GM12891 (cell line): ENCODE measurements at regions not wholly inside any gene's neighbourhood (a gene's known extent, or its start where the extent isn't known, plus 50 kb on each side); places are given as distances from the start of the nearest gene placed in this dataset.

Experiments used
- PAX5 ChIP-seq: IDR thresholded peaks from 2 replicates; pipeline ENCODE4 v1.6.1; 2011; ENCODE audit warnings: low read length, moderate library complexity, mild to moderate bottlenecking; ENCODE audit not compliant: insufficient read depth, severe bottlenecking
- POLR2A ChIP-seq: IDR thresholded peaks from 2 replicates; pipeline ENCODE4 v1.6.1; 2011; ENCODE audit warnings: low read depth, low read length, control low read depth
- POLR2AphosphoS5 ChIP-seq: IDR thresholded peaks from 2 replicates; pipeline ENCODE4 v1.6.1; 2011; ENCODE audit warnings: low read depth, low read length, control low read depth
- POU2F2 ChIP-seq: IDR thresholded peaks from 2 replicates; pipeline ENCODE4 v1.6.1; 2011; ENCODE audit warnings: low read depth, mild to moderate bottlenecking, control low read depth, low read length, moderate library complexity
- SPI1 ChIP-seq: IDR thresholded peaks from 2 replicates; pipeline ENCODE4 v1.6.1; 2011; ENCODE audit warnings: low read depth, low read length, control low read depth
- TAF1 ChIP-seq: IDR thresholded peaks from 2 replicates; pipeline ENCODE4 v1.6.1; 2011; ENCODE audit warnings: low read depth, low read length, control low read depth

GRCh38 chr12:38391007-38391406 lies 74.4 kb downstream of the ALG10B start:
- no peak for TF ChIP-seq POLR2AphosphoS5
- TF ChIP-seq TAF1: no peak
- no peak for TF ChIP-seq POLR2A
- no peak for TF ChIP-seq PAX5
- TF ChIP-seq SPI1: no peak
- TF ChIP-seq POU2F2: no peak
